NCI-H2227 (cell line): ENCODE measurements at regions not wholly inside any gene's neighbourhood (a gene's known extent, or its start where the extent isn't known, plus 50 kb on each side); places are given as distances from the start of the nearest gene placed in this dataset.
"Not testable (repeated sequence)": the region's sequence is repeated elsewhere in the genome, so short reads cannot be mapped to it uniquely, and the experiment has no call there.

Experiments used
- DNase-seq: peaks from one replicate; lab custom pipeline; 2025; ENCODE audit not compliant: unreplicated experiment; lab: John Stamatoyannopoulos, UW

GRCh38 chr1:55814967-55815366, 599.8 kb upstream of the USP24 start:
- DNase-seq, result no peak

- DNase-seq, result no peak
Measured at GRCh38 chr1:55813618-55814017, 598.5 kb upstream of the USP24 start.

GRCh38 chr1:55812281-55812680, 597.1 kb upstream of the USP24 start:
- DNase-seq, result no peak

GRCh38 chr1:55808263-55808662, 593.1 kb upstream of the USP24 start:
- no peak for DNase-seq

- no peak for DNase-seq
Measured at GRCh38 chr1:55803429-55803828, 588.3 kb upstream of the USP24 start.

GRCh38 chr1:55801481-55801880, 586.3 kb upstream of the USP24 start:
- DNase-seq, result no peak

GRCh38 chr1:55800503-55800902, 585.3 kb upstream of the USP24 start:
- no peak for DNase-seq

GRCh38 chr1:55793856-55794255, 578.7 kb upstream of the USP24 start:
- DNase-seq, result no peak

GRCh38 chr1:55792870-55793269, 577.7 kb upstream of the USP24 start:
- DNase-seq, result no peak

- no peak for DNase-seq
Measured at GRCh38 chr1:55789466-55789865, 574.3 kb upstream of the USP24 start.

- no peak for DNase-seq
Measured at GRCh38 chr1:55786396-55786795, 571.2 kb upstream of the USP24 start.

- DNase-seq, result not testable (repeated sequence)
Measured at GRCh38 chr1:55784941-55785450, 569.8 kb upstream of the USP24 start.

- DNase-seq, result no peak
Measured at GRCh38 chr1:55781944-55782482, 566.8 kb upstream of the USP24 start.

- no peak for DNase-seq
Measured at GRCh38 chr1:55781003-55781402, 565.8 kb upstream of the USP24 start.

GRCh38 chr1:55777545-55777944, 562.4 kb upstream of the USP24 start:
- no peak for DNase-seq

- no peak for DNase-seq
Measured at GRCh38 chr1:55775007-55775406, 559.8 kb upstream of the USP24 start.

GRCh38 chr1:55774446-55774845, 559.3 kb upstream of the USP24 start:
- no peak for DNase-seq

- no peak for DNase-seq
Measured at GRCh38 chr1:55773211-55773940, 558.2 kb upstream of the USP24 start.

- no peak for DNase-seq
Measured at GRCh38 chr1:55768327-55768952, 553.3 kb upstream of the USP24 start.

GRCh38 chr1:55767171-55767570, 552.0 kb upstream of the USP24 start:
- no peak for DNase-seq

GRCh38 chr1:55765505-55765904, 550.3 kb upstream of the USP24 start:
- not testable (repeated sequence) for DNase-seq

GRCh38 chr1:55751776-55752175, 536.6 kb upstream of the USP24 start:
- DNase-seq, result no peak
